ENCODE measurements at regions not wholly inside any gene's neighbourhood (a gene's known extent, or its start where the extent isn't known, plus 50 kb on each side); places are given as distances from the start of the nearest gene placed in this dataset.

DNA sequence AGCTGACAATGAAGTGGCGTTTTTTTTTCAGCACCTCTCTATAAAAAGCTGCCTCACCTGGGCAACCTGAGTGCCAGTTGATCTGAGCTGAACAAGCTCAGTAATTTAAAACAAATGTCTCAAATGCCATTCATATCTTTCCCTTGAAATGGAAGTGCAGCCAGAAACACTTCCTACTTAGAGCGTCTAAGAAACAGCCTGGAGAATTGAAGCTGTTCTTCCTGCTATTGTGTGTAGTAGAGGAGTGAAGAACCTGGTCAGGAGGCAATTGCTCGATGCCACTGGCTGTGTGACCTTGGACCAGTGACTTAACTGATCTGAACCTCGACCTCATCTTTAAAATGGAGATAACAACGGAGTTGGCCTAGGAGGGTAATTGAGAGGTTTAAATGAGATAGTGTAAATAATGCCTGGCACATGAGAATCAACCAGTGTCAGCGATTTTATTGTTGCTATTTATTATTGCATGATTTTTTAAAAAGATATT is 95.4 kb upstream of the FOXQ1 start:
- TF ChIP-seq, protein P1, sequence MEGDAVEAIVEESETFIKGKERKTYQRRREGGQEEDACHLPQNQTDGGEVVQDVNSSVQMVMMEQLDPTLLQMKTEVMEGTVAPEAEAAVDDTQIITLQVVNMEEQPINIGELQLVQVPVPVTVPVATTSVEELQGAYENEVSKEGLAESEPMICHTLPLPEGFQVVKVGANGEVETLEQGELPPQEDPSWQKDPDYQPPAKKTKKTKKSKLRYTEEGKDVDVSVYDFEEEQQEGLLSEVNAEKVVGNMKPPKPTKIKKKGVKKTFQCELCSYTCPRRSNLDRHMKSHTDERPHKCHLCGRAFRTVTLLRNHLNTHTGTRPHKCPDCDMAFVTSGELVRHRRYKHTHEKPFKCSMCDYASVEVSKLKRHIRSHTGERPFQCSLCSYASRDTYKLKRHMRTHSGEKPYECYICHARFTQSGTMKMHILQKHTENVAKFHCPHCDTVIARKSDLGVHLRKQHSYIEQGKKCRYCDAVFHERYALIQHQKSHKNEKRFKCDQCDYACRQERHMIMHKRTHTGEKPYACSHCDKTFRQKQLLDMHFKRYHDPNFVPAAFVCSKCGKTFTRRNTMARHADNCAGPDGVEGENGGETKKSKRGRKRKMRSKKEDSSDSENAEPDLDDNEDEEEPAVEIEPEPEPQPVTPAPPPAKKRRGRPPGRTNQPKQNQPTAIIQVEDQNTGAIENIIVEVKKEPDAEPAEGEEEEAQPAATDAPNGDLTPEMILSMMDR (IDR thresholded peaks at IDR 0.05), result no peak
- TF ChIP-seq POLR2A (IDR thresholded peaks at IDR 0.05) (no peak), EP300 (IDR thresholded peaks at IDR 0.05) (no peak)

Measured in tibial nerve (tissue), 4 donors.